GM19395 (cell line): ENCODE measurements at regions not wholly inside any gene's neighbourhood (a gene's known extent, or its start where the extent isn't known, plus 50 kb on each side); places are given as distances from the start of the nearest gene placed in this dataset.

Source experiments
- ATAC-seq: cut with Tn5 transposase; IDR thresholded peaks from one replicate; pipeline ENCODE4 v1.9.1; 2021; ENCODE audit warnings: mild to moderate bottlenecking, moderate library complexity; ENCODE audit not compliant: unreplicated experiment

DNA sequence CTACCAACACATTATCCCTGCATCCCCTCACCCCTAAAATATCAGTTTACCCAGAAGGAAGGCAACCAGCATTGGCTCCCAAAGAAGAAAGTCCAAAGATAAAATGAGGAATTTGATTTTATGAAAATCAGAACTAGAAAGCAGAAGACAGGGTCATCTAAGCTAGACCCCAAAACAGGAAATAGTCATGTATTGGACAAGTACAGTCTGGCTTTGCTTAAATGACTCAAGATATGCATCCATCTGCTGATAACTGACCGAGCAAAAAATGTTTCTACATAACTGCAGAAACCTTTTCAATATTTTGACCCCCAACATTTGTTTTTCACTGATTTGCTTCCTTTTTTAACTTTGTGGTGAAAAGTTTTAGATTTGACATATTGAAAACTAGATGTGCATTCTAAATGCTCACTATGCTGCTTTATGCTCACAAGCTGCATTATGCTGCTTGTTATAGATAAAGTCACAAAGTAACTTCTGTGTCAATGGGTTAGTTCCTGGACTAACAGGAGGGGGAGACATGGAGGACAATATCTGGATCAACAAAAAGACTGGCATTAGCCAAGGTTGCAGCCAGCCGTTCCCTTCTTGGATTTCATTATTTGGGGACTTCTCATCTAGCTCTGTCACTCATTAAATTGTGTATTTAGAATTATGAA is 227.0 kb downstream of the INHBA start:
- peak; percentile 3 for ATAC-seq

DNA sequence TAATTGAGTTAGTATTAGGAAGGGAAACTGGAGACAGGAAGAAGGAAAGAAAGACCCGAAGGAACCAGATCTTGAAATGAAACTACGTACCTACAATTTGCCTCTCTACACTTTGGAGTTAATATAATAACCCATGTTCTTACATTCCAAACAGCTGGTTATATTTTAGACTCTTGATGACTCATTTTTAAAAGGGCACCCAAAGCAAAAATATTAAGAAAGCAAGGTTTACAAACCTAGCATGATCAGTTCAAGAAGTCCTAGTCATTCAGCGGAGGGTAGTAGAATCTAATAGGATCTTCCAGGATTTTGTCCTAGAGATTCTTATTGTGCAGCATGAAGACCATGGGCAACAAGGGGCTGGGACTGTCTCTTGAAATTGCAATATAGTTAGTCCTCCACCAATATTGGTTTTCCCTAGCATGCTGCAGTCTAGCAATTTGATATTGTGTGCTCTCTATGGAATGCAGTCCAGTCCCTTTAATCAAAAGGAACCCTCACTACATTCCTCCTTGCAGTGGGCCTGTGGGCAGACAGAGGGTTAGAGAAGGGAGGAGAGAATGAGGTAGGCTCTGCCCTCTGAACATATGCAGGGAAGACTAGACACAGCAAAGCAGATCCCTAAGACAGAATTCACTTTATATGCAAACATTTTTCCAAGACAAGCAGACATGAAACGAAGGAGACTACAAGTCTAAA is 230.3 kb downstream of the INHBA start:
- ATAC-seq, result no peak

DNA sequence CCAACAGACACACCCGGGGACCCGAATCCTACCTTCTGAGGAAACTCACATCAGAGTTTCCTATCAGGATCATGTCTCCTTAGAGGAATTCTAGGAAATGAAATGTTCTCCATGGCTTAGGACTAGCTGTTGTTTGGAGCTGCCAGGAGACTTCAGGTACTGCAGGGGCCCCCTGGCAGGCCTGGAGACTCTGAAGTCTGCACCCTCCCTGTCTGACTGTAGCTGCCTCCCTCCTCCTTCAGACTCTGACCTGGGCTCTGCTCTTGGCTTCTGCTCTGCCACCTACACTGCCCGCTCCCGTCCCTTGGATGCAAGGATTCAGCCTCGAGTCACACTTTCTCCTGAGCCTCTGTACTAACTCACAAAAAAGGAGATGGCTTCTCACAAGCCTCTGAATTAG is 232.8 kb downstream of the INHBA start:
- ATAC-seq, result no peak

DNA sequence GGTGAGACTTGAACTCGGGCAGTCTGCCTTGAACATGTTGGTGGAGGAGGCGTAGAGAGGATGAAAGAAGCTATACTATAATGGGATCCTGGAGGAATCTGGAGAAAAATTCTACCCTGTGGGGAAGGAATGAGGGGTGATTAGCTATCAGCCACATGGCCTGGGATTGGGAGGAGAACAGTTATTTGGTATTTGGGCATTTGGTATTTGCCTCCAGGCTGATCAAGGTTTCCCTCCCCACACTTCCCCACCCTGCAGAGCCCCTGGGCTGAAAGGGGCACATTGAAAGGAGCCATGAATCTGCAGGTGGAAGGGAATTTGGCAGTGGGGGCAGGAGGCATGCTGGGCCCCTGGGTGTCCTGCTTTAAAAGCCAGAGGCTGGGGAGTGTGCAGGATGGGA is 235.3 kb downstream of the INHBA start:
- ATAC-seq, result no peak

DNA sequence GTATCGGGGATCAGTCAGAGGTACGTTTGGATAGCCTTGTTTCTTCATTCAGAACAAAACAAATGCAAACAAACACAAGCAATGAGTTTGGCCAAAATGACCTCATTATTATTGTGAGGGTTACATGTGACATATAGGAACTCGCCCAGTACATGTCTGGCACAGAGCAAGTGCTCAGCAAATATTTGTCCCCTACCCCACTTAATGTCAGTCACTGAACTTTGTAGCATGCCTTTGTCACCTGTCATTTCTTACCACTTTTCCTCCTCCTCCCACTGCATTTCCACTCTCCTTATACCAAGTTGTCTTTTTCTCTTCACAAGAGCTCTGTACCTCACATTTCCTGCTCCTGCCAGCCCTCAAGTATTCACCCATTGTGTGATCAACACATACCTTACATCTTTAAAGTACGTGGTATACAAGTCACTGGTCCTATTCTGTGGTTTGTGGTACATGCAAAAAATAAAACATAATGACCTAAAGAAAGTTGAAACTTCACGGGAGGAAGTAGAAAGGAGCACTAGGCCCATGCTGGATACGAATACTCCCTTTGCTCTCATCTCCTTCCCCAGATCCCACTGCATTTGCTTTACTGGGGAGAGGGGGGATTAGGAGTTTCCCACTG is 236.0 kb downstream of the INHBA start:
- no peak for ATAC-seq

DNA sequence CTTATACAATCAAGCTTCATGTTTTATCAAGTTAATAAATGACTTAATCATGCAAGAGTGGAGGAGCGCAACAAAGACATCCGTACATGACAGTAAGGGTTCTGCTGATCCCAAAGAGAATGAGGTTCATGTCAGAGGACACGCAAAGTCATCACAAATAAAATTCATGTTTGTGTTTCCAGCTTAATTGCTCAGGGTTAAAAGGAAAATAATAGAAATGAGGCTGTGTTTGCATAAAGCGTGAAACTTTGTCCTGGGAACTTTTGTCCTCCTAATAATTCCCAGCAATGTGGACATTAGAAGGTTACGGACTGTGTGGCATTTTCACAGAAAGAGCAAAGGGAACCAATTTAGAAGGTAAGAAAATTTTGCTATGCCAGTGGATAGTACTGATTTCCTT is 237.3 kb downstream of the INHBA start:
- no peak for ATAC-seq

DNA sequence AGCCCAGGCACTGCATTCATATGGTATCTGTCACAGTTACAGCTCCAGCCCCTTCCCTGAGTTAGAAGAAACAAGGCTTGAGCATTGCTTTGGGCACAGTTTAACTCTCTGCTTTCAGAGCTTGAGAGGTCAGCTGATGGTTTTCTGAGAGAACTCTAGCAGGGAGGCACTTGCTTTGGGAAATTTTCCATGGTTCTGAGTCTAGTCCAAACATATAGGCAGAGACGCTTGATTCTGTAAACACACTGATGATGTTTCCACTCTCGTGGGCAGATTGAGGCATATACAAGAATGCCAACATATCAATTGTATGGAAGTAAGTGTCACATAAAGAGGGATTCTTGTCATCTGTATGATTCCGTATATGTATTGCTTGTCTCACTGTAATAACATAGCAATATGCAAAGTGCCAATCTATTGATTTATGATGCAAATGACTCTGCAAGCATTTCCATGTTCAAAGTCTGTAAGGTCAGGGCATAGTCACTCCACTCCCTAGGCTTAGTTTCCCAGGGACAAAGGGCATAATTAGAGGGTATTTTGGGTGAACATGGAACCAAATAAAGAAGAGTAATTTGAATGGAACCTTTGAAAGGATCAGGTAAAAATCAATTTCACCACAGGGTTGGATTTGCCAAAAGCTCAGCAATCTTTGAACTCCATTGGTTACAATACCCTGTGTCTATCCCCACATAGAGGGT is 239.0 kb downstream of the INHBA start:
- ATAC-seq, result no peak

DNA sequence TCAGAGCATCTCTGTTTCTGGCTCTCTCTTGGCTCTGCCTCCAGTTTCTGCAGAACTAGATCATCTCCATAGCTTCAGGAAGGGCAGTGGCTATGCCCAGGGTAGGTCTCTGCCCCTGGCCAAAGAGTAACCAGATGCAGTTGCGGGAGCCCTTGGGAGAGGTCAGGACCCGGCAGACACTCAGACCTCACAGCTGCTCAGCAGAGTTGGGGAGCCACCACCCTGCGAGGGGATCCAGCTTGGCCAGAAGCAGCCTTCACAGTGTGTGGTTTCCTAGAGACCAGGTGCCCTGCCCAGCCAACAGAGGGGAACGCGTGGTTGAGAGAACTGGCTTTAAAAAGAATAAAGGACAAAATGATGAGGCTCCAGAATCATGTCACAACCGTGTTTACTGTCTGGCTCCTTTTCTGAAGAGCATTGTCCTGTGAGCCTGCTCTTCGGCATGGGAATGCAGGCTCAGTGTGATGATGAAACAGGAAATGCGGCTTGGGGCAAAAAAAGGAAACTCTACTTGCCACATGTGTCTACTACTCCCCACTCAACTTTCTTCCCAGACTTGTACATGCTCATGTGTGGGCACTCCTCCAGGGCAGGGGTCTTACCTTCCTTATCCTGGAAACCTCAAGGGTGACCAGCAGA is 243.1 kb downstream of the INHBA start:
- ATAC-seq, result no peak

DNA sequence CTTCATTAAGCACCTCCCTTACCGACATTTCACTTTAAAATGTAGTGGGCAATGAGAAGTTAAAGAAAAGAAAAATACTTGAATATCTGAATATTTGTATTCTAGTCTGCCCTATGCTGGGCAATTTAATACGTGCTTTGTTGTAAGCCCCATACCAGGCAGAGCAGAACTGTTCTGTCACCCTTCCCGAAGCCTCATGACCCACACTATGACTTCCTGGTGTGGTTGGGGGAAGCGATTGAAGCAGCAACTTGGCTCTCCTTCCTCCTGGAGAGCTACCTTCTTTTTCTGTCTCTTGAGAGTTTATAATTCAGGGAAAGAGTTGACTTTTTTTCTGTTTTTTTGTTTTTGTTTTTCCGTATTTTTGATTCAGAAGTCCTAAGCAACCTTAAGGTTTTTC is 243.7 kb downstream of the INHBA start:
- no peak for ATAC-seq

DNA sequence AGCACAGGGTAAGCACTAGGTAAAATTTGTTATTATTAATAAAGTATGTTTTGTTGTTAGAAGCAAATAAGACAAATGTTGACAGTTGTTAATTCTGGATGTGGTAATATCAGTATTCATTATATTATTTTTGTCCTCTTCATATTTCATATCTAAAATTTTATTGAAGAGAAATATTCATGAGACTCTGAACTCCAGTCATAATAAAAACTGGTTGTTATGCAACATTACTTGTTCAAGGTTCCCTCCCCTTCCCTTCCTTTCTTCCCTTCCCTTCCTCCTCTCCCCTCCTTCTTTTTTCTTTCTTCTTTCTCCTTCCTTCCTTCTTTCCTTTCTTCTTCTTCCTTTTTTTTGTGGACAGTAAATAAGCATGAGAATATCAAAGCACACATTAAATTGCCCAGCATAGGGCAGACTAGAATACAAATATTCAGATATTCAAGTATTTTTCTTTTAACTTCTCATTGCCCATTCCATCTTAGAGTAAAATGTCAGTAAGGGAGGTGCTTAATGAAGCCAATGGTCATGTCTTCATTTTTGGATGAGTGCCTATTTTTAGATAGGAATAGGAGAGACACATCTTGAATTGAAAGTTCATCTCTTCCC is 245.0 kb downstream of the INHBA start:
- ATAC-seq, result no peak

DNA sequence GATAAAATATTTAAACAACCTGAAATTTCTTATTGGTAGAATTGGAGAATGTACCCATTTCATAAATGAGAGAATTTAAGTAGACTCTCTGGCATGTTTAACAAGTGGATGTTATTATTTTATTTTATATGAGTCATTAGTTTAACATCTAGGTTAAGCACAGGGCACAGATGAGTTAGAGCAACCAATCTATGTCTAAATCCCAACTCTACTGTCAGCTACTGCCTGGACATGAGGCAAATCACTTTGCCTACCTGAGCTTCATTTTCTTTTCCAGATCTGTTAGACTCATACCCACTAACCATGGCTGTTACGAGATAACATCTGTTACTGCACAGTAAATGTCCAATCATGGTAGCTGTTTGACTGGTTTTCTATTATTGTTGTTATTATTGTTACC is 251.1 kb downstream of the INHBA start:
- no peak for ATAC-seq

DNA sequence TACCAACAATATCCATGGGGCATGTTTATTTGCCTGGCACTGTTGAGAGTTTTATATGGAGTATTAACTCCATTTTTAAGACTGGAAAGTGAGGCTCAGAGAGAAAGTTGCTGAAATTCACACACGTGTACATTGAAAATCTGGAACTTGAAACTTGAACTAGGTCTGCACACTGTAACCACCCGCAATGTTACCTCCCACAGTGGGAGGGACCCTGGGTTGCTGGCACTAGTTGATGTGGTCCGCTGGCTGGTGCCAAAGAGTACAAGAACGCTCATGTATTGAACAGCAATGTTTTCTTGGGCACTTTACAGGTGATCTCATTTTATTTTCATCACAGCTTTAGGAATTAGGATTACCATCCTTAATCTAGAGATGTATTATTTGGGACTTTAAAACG is 253.2 kb downstream of the INHBA start:
- ATAC-seq, result no peak

DNA sequence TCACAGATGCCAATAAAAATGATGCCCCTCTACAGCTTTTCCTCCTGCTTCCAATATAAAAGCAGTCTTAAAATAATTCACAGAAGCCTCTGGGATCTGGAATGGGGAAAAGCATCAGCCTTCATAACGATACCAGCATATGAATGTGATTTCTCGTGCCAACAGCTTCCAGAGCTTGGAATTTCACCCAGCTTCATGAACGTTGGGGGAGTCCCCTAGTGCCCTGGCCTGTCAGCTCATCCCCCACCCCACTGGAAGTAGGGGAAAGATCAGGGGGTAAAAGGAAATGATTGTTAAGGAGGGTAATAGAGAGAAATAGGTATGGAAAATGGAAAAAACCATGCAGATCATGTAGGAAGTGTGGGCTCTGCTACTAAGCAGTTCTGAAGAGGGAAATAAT is 253.6 kb downstream of the INHBA start:
- no peak for ATAC-seq

DNA sequence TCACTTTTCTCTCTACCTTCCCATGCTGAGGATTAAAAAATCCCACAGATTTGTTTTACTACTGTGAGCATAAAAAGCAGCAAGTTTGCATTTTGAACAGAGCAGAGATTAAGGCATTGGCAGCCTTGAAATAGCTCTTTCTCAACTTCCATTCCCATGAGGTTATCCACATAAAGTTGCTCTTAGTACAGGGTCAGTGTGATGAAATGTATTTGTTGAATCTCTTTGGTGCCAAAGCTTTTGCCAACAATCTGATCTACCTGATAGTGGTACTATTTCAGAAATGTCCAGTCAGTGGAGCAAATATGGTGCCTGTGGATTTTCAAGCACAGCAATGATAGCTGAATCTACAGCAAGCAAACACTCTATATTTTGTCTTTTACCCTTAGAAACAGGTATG is 254.8 kb downstream of the INHBA start:
- ATAC-seq, result no peak

DNA sequence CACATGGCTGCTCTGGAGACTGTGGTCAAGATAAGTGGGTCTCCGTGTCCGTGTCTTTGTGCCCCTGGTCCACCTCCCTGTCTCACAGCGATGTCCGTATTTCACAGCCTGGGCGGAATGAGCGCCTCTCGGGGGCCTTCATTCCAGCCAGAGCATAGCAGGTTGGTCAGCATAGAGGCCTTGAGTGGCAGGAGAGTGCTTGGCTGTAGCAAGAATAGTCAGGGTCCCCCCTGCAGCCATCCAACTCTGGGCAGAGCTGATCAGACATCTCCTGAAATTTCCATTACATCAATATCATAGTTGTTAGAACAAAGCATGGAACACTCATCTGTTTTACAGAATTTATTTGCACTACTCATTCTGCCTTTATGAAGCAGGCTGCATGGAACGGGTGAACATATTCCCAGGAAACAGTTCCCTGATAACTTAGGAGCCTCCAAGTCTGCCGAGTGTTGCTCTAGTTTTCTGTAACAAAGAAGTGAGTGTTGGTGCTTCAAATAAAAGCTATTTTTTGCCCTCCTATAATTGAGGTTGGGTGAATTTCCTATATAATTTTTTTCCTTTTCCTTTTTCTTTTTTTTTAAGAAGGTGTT is 255.3 kb downstream of the INHBA start:
- ATAC-seq, result no peak

DNA sequence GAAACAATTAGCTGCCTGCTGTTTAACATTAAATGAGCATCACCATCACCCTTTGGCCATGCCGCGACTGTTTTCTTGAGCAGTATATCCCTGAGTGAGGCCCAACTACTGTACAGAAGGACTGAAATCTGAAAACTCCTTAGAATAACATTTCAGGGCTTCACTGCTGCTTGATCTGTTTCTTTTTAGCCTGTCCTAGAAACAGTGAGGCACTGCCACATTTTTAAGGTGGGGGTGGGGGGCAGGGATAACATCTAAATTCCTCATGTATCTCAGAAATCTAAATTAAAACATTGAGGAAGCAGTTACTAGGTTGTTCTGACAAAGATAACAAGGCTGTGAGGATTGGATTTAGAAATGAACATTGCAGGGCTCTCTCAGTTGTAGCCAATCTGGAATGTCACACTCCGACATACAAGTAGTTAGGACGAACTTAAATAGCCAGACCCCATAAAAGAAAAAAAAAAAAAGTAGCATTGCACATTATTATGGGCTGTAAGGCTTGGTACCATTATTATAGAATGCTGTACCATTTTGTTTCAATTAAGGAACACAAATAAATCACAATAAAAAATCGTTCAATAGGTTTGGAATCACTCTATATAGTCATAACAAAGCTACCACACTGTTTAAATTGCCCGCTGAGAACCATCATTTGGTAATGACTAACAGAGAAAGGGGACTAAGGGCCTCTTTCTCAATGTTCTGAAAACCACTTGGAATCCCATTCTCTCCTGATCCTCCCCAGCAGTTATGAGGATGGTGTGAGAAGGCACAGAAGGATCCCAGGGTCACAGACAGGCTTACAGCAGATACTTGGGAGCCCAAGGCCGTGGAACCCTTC is 256.1 kb downstream of the INHBA start:
- ATAC-seq, result no peak

DNA sequence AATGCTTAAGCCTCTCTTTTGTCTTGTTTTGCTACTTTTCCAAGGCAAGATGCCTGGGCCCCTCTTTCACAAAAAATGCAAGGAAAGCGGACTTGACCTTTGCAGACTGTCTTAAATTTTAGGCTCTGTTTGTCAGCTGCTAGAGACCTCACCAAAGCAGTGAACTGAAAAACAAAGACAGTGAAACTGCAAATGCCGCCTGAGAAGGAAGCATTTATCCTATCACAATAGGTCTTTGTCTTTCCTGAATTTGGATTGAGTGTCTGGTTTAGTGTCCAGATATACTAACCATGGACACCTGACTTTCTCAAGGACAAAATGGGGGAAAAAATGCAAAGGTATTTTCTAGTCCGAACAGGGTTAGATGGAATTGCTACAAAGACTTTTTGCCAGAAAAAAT is 256.9 kb downstream of the INHBA start:
- ATAC-seq, result no peak

DNA sequence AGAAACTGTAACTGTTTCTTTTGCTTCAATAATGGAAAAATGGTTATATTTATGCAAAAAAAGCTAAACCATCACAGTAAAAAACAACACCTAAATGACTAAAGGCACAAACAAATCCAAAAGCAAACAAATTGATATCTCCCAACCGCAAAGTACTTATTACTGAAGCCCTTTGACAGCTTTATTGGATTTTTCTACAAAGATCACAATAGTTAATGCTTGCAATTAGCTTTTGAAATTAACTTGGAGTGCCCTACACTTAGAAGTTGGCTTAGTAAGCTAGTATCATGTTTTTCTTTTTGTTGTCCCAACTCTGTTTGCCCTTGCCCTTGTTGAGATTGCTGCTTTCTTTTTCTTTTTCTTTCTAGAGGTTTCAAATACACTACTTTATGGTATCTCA is 257.5 kb downstream of the INHBA start:
- ATAC-seq, result no peak

DNA sequence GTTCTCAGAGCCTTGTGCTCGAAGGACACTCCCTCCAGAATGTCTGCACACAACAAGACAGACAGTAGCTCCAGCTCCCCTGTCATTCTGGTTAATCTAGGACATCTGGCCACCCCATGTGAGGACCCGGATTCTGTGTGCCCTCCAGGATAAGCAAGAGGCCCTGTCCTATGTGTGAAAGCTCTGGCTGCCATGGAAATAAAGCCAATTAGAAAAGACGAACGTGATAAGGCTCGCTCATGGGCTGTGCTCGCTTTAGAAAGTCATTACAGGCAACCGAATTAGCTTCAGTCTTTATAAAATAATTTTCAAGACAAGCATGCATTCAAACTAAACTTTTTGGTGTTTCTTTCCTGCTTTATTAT is 263.4 kb downstream of the INHBA start:
- no peak for ATAC-seq
